NK-92 treated with Interleukin-12 subunit alpha and Interleukin-12 subunit beta, amount 100 ng/mL, for 24 hours (cell line): ENCODE measurements at regions not wholly inside any gene's neighbourhood (a gene's known extent, or its start where the extent isn't known, plus 50 kb on each side); places are given as distances from the start of the nearest gene placed in this dataset.
"Not testable (repeated sequence)": the region's sequence is repeated elsewhere in the genome, so short reads cannot be mapped to it uniquely, and the experiment has no call there.

ENCODE experiments used
- DNase-seq: peaks from one replicate; lab custom pipeline; 2025; lab: John Stamatoyannopoulos, UW

DNA sequence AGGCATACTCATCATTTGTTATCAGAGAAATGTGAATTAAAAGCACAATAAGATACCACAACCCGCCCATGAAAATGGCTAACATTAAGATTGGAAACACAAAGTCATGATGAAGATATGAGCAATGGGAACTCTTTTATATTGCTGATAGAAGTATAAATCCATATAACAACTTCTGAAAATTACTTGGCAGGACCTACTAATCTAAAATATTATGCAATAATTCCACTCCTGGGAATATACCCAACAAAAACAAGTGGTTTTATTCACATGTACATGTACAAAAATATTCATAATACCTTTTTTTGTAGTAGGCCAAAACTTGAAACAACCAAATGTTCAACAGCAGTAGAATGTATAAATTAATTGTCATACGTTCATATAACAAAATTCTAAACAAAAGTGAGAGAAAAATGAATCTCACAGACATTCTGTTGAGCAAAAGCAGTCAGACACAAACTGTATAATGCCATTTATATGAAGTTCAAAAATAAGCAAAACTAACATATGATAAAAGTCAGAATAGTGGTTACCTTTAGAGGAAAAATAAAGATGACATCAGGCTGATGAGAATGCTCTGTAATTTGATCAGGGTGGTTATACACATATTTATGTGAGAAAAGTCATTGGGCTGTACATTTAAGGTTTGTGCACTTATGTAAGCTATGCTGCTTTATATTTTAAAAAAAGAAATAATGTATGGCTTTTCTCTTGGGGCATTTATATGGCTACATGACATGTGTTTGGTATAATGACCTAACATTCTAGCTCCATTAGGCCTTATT, 309.2 kb upstream of the KITLG start:
- DNase-seq = no peak

DNA sequence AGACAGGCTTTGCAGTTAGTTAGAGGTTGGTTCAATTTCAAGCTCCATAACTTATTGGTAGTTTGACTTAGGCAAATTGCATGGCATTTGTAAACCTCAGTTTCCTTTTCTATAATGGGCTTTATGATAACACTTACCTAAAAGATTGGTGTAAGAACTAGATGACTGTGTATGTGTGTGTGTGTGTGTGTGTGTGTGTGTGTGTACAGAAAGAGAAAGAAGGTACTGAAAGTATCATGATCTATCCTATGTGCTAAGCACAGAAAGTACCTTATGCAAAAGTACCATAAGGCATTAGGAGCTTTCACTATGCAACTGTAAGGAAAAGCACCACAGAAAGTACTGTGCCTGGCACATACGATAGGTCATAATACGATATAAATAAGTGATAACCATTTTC, 304.3 kb upstream of the KITLG start:
- no peak for DNase-seq

DNA sequence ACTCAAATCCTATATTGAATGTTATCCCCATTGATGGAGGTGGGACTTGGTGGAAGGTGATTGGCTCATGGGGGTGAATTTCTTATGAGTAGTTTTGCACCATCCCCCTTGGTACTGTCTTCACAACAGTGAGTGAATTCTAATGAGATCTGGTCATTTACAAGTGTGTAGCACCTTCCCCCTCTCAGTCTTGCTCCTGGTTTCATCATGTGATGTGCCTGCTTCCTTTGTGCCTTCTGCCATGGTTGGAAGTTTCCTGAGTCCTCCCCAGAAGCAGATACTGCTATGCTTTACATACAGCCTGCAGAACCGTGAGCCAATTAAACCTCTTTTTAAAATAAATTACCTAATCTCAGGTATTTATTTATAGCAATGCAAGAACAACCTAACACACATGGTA, 302.4 kb upstream of the KITLG start:
- no peak for DNase-seq

DNA sequence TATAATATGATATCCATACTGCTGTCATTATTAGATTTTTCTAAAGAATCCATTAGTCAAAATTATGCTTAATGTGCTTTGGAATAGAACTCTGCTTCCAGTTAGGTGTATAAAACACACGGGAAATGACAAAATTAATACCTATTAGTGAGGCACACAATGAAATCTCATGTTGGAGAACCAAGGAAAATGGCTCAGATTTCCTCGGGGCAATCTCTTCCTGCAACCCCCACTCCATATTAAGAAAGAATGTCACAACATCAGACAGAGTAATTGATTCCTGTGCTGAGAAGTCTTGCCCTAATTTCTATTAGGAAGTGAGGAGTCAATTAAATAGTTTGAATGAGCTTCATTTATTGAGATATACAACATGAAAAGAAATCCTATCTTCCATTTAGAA, 299.8 kb upstream of the KITLG start:
- no peak for DNase-seq

DNA sequence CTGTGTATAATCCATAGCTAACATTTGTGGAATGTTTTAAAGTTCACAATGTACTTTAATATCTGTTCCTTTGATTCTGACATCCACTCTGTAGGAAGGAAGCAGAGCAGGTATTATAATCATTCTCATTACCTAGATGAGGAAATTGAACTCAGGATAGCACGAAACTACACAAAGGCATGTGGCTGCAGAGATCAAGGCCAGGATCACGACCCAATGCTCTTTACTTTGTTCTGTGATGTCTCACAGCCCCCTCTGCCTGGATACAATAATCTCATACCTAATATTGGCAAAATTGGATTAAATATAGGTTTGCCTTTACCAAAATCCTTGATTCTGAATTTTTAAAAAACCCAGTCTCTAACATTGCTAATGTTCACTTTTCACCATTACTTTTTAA, 298.0 kb upstream of the KITLG start:
- no peak for DNase-seq

DNA sequence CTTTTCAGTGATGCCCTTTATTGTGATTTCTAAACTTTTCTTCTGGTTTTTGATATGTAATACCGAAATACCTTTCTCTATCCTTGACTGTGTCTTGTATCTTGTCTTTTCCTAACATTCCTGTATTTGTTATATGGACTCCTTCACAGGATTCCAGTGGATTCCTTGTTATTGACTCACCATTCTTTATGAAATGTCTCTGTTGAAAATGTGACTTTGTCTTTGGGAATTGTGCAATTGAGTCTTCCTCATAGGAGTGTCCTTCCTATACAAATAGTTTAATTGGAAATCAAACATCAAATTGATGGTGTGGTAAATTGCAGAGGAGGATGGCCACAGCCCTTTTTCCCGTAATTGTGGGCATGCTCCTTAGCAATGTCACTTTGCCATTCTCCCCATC, 296.6 kb upstream of the KITLG start:
- no peak for DNase-seq

DNA sequence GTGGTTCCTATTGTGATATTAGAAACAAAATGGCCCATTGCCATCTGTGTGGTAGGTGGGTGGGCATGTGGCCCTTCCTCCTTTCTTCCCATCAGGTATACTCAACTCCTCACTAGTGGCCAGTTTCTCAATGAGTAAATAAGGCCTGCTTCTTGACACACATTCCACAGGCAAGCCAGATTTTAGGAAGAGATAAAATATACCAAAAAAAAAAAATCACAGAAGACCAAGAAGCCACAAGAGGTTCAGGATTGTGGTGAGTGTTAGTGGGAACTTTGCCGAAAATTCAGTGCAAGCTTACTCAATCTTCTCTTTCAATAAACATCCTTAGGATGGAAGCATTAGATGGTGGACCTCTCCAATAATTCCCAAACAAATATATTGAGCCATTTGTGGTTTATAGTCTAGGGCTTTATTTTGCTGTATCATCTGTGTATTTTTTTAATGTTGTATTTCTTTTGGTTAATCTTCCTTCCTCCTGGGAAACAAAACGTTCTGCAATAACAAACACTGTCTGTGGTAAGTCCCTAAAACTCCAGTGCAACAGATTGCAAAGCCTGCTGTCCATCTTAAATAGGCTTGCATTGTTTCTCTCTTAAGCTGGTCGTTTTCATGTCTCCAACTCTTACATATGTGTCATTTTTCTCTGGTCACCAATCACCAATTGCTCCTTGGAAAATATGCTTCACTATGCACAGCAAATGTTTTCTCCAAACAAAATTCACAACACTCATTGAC, 289.9 kb upstream of the KITLG start:
- DNase-seq = no peak

DNA sequence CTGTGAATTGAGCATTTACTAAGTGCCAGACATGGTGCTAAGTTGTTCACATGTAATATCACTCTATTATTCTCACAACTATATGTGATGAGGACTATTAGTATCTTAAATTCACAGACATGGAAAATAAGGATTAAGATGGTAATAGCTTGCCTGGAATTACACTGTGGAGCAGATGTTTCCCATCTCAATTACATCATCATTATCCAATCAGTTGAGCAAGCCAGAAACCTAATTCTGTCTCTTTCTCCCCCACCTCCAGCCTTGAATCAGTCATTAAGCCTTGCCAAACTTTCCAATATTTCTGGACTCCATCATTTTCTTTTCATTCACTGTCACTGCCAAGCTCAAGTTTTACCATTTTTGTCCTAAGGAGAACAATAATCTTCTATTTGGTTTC, 287.8 kb upstream of the KITLG start:
- no peak for DNase-seq

DNA sequence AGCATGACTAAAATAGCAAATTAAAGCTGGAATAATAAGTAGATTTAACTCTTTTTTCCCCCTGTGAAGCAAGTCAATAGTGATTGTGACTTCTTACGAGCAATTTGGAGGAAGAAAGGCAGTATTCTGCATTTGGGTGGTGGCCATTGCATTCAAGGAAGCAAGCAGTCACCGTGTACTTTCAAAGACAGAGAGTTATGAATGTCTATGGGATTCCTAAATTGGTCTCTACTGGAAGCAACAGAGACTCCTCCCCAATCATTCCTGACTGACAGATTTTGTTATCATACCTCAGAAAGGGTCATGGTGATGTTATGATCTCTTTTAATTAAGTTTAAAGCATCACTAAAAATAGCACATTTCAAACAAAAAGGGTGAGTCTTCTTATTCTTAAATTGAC, 287.2 kb upstream of the KITLG start:
- no peak for DNase-seq

DNA sequence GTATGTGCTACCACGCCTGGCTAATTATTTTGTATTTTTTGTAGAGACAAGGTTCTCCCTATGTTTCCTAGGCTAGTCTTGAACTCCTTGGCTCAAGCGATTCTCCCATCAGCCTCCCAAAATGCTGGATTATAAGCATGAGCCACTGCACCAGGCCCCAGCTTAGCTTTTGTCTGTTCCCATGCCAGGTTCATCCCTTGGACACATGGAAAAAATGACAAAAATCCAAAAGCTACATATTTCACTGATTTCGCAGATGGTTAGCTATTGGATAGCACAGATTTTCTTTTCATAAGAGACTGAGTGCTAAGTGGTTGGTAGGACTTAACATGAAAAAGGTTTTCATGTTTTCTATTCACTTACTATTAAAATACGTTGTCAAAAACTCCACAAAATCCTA, 286.6 kb upstream of the KITLG start:
- no peak for DNase-seq

DNA sequence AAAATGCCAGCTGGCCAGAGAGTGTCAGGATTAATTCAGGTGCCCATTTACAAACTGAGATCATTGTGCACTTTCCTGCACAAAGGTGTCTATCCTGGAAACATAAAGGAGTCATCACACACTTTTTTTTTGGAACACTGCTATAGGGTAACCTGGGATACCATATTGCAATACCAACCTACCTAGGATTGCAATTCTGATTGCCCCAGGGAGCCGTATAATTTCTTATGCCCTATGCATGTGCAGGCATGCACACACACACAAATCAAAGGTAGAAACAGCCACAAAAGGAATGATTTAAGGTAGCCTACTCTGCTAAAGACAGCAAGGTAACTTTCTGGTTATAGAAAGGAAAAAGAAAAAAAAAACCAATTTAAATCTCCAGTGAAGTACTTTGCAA, 285.3 kb upstream of the KITLG start:
- DNase-seq = no peak

DNA sequence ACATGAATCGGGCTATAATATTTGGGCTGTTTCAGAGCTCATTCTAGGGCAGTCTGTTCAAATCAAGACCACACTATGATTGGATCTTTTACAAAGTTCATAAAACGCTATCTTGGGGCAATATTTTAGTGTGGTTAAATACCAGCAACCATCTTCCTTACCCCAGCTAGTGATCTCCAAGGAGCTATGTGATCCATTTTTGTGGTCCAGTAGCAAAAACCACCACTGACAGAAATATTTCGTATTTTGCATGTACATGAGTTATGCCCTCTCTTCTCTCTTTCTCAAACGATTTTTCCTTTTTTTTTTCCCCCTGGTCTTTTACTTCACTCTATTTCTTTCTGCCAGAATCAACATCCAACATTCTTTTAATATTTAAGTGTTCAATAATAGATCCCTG, 280.6 kb upstream of the KITLG start:
- no peak for DNase-seq

DNA sequence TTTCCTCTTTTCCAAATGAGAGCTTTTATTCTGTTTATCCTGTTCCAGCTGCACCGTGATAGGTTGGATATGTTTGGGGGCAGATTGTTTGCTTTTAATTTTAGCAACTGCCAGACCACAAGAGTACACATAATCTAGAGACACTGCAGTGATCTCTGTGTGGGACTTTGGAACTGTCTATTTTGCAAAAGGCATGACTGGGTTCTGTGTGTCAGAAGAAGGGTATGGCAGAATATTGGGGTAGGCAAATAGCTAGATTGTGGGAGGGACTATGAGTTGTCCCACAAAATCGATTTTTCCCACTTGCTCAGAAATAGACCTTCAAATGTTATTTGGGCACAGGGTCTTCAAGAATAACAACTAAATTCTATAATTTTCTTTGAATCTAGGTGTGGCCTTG, 275.9 kb upstream of the KITLG start:
- no peak for DNase-seq

DNA sequence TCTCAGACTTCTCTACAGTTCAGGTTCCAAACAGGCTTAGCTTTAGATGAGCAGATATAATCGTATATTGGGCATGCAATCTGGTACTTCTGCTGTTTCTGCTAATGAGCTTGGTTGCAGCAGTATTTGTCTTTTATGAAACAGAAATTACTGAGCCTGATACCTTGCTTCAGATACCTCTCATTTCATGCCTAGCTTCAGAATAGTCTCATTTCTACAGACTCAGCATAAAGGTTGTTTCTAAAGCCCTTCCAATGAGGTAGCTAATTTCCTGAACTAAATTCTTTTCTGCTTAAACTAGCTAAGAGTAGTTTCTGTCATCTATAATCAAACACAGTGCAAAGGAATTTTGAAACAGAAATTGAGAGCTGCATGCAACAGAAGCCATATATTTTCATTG, 275.0 kb upstream of the KITLG start:
- no peak for DNase-seq

DNA sequence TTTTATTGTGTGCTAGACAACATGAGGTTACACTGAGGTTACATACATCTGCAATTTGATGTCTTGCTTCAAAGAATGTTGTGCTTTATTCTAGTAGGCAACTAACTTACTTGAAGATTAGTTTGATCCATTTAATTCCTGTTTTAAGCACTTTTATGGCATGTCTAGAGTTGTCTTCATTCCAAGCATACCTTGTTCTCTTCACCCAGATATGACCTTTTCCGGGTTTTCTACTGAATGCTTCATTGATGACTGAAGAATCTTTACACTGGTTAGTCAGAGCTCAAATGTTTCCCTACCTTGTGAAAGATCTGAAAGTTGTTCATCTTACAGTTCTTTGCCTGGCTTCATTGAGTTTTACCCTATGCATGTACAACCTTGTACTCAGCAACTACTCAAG, 274.0 kb upstream of the KITLG start:
- DNase-seq = no peak

DNA sequence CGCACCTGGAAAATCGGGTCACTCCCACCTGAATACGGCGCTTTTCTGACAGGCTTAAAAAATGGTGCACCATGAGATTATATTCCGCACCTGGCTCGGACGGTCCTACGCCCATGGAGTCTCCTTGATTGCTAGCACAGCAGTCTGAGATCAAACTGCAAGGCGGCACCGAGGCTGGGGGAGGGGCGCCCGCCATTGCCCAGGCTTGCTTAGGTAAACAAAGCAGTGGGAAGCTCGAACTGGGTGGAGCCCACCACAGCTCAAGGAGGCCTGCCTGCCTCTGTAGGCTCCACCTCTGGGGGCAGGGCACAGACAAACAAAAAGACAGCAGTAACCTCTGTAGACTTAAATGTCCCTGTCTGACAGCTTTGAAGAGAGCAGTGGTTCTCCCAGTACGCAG, 267.0 kb upstream of the KITLG start:
- not testable (repeated sequence) for DNase-seq

DNA sequence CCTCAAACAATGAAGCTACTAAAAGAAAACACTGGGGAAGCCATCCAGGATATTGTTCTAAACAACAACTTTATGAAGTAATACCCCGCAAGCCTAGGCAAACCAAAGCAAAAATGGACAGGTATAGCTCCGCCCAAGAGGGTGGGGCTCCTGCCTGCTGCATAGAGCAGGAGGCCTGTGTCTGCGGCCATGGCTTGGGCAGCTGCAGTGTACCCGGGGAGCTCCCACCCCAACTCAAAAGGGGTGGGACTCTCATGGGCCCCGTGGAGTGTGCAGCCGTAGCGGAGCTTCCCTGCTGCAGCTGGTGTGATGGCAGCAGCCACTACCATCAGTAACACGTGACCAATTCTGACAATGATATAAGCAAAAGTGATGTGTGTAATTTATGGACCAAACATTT, 264.2 kb upstream of the KITLG start:
- no peak for DNase-seq

DNA sequence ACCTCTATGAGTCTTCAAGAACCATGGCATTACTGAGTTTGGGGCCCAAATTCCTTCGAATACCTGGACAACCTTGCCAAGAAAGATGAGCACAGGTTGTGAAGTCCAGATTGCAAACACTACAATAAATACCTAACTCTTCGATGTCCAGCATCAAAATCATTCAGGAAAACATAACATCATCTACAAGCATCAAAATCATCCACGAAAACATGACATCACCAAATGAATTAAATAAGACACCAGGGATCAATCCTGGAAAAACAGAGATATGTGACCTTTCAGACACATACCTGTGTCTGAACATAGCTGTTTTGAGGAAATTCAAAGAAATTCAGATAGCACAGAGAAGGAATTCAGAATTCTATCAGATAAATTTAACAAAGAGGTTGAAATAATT, 262.0 kb upstream of the KITLG start:
- DNase-seq = no peak

DNA sequence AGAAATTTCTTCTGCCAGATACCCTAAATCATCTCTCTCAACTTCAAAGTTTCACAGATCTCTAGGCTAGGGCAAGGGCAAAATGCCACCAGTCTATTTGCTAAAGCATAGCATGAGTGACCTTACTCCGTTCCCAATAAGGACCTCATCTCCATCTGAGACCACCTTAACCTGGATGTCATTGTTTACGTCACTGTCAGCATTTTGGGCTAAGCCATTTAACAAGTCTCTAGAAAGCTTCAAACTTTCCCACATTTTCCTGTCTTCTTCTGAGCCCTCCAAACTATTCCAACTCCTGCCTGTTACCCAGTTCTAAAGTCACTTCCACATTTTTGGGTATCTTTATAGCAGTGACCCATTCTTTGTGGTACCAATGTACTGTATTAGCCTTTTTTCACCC, 259.2 kb upstream of the KITLG start:
- DNase-seq = no peak

DNA sequence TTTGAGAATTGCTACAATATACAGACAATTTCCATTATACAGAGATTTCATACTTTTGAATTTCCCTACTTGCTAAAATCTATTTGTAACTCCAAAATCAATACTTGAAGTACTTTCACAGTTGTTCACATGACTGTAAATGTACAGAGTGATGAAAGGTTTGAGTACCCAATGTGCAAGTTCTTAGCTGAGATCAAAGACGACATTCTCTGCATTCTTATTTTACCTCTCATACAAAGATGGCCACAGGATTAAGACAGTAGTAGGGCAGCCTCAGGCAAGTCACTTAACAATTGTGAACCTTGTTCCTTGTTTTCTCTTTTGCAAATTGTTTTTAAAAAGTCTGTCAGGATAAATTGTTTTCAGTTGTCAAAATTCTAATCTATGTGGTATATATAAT, 255.9 kb upstream of the KITLG start:
- DNase-seq = no peak

DNA sequence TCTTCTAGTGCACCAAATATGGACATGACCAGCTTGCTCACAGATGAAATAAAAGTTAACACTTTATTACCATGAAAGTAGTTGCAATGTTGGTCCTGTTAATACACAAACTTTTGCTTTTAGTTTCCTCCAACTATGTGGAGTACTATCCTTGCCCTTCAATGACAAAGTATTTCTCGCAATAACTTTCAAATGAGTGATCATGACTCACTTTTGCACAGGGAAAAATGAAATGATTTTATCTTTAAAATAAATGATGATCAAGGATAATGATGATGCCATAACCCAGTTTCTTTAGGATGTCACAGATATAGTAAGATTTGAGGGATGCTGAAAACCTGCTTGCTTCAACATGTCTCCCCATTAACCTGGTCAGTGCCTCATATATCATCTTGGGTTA, 254.0 kb upstream of the KITLG start:
- DNase-seq = no peak

DNA sequence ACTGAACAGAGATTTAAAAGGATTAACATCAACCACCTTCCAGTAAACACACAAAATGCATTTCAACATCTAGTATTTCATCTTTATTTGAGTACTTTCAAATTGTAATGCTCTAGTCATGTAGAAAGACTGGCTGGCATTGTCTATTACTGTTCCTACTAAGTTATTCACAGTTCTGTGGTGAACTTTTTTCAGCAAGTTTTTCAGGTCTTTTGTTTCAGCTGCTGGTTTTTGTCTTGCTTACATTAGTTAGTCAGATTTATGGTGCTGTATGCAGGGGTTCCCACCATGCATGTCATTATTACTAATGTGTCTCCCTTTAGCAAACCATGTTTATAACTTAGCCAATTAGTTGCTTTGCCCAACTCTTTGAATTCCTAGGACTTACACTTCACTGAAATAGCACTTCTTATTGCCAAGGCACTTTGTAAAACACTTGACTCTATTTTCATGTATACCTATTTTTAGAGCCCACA, 253.4 kb upstream of the KITLG start:
- DNase-seq = no peak

DNA sequence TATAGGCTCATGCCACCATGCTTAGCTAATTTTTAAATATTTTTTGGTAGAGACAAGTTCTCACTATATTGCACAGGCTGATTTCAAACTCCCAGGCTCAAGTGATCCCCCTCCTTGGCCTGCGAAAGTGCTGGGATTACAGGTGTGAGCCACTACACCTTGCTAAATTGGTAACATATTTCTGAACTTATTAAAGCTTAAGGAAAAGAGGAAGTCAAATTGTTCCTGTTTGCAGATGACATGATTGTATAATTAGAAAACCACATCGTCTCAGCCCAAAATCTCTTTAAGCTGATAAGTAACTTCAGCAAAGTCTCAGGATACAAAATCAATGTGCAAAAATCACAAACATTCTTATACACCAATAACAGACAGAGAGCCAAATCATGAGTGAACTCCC, 248.3 kb upstream of the KITLG start:
- not testable (repeated sequence) for DNase-seq

DNA sequence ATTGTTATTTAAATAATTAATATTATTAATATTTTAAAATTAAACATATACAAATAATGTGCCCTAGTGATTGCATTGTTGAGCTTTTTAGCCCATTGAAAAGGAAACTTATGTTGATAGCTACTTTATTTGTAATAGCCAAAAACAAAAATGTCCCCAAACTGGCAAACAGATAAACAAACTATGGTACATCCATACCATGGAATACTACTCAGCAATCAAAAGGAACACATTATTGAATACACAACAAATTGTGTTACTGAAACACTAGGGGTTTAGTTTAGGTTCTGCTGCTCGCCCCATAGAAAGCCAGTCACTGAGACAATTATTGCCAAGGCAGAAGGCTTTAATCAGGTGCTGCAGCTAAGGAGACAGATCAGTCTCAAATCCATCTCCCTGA, 239.7 kb upstream of the KITLG start:
- DNase-seq = no peak
